GM18499 (cell line): ENCODE measurements at regions not wholly inside any gene's neighbourhood (a gene's known extent, or its start where the extent isn't known, plus 50 kb on each side); places are given as distances from the start of the nearest gene placed in this dataset.
"Not testable (repeated sequence)": the region's sequence is repeated elsewhere in the genome, so short reads cannot be mapped to it uniquely, and the experiment has no call there.

Experiments used
- ATAC-seq: cut with Tn5 transposase; IDR thresholded peaks from one replicate; pipeline ENCODE4 v1.9.1; 2021; ENCODE audit warnings: moderate number of reproducible peaks; ENCODE audit not compliant: insufficient read depth, unreplicated experiment

GRCh38 chr15:95196176-95196915, 965.0 kb downstream of the MCTP2 start:
- ATAC-seq, result no peak

GRCh38 chr15:95202569-95203349, 971.4 kb downstream of the MCTP2 start:
- ATAC-seq, result no peak

DNA sequence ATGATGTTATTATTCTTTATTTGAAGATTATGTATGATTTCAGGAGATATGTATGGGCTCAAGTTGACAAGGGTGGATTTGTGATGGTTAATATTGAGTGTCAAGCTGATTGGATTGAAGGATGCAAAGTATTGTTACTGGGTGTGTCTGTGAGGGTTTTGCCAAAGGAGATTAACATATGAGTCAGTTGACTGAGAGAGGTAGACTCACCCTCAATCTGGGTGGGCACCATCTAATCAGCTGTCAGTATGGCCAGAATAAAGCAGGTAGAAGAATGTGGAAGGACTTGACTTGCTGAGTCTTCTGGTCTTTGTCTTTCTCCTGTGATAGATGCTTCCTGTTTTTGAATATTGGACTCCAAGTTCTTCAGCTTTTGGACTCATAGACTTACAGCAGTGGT, 973.7 kb downstream of the MCTP2 start:
- ATAC-seq, result no peak

DNA sequence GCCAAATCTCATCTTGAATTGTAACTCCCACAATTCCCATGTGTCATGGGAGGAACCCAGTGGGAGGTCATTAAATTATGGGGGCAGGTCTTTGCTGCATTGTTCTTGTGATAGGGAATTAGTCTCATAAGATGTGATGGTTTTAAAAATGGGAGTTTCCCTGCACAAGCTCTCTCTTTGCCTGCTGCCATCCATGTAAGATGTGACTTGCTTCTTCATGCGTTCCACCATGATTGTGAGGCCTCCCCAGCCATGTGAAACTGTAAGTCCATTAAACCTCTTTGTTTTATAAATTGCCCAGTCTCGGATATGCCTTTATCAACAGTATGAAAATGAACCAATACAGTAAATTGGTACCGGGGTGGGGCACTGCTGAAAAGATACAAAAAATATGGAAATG, 974.5 kb downstream of the MCTP2 start:
- ATAC-seq, result not testable (repeated sequence)

GRCh38 chr15:95208071-95208470, 976.7 kb downstream of the MCTP2 start:
- no peak for ATAC-seq

GRCh38 chr15:95208988-95209387, 977.6 kb downstream of the MCTP2 start:
- no peak for ATAC-seq

DNA sequence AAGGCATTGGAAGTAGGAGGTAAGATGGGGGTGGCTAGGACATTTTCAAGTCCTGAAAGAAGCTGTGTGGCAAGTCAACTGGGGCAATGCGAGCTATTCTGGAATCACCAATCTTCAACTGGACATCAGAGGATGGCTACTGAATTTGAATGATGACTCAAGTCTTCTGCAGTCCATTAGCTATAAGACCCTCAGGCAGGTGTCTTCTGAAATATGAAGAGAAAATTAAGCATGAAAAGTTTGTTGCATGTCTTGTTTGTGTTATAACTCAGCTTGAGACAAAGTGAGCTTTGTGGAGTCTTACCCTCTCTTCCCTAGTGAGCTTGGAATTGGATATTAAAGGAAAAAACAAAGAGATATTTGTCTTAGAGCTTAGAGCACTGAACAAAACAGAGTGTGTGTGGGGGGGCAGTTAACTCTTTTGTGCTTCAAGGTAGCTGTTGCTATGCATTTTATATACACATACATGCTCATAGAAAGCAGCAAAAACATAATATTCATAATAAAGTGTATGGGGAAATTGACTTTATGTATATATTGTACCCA, 979.1 kb downstream of the MCTP2 start:
- no peak for ATAC-seq

DNA sequence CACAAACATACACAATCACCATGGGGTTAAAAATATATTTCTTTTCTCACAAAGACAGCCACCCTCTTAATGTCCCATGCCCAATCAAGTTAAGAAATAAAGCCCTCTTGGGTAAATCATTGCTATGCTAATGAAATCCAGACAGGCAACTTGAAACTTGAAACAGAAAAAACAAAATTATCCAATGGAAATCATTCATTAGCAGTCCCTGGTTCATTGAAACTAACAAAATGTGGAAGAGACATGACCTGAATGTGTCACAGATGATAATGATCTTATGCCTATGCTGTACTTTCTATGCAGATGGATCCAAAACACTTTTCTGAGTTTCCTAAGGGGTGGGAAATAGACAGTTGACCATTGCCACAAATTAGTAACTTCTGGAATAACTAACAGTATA, 983.7 kb downstream of the MCTP2 start:
- no peak for ATAC-seq

DNA sequence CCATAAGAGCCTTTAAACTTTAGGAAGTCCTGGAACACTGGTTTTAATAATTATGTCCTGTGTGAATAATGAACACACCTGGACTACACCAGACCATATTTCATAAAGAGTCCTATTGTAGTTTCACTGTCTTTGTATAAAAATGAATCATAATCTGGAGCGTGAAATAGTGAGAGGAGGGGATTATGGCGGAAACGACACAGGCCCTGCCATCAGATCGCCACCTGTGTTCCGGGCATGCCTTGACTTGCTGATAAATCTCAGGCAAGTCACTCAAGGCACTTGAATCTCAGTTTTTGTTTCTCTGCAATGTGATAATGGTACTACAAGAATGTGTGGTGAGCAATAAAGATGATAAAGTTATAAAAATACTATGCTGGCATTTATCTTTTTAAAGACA, 995.5 kb downstream of the MCTP2 start:
- no peak for ATAC-seq

DNA sequence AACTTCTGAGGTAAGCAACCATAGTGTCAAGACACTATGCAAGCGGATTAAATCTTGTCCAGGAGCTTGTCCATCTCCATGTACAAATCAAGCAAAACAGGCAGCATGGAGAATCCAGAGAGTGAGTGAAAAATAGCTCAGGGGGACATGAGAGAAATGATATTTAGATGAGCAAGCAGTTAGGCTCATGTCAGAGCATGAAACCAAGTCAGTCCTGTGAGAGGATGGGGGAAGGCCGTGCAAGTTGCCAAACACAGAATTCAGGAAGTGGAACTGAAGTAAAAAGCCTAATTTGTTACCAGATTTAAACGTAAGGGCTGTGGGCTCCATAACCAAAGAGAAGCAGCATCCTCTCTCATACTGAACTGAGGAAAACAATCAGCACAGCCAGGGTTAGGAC, 995.9 kb downstream of the MCTP2 start:
- ATAC-seq, result no peak

DNA sequence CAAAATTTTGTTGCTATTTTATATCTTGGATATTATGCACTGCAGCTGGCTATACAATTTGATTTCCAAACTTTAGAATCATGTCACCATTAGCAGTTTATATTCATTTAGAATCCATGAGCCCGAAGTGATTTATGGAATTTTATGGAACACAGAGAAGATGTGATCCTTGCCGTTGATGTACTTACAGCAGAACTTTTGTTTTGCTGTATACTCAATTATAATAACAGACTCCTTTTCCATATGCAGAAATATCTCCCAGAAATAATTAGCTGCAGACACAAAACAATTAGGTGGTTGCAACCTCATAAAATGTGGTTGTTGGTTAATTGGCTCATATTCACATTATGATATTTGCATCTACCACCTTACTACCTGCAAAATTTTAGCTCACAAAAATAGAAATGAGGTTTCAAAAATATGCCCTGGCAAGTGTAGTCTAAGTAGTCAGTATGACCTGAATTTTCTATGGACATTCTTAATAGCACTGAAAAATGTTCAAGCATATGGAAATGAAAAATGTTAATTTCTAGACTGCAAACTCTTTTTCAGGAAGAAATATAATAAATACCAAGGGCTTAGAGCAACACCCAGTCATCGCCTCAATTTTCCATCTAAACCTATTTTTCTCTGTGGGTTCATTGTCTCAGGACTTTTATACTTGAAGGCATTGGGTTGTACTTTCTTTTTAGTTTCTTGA, 997.6 kb downstream of the MCTP2 start:
- ATAC-seq, result no peak

GRCh38 chr15:95235033-95235432, 1003.7 kb downstream of the MCTP2 start:
- ATAC-seq, result no peak

DNA sequence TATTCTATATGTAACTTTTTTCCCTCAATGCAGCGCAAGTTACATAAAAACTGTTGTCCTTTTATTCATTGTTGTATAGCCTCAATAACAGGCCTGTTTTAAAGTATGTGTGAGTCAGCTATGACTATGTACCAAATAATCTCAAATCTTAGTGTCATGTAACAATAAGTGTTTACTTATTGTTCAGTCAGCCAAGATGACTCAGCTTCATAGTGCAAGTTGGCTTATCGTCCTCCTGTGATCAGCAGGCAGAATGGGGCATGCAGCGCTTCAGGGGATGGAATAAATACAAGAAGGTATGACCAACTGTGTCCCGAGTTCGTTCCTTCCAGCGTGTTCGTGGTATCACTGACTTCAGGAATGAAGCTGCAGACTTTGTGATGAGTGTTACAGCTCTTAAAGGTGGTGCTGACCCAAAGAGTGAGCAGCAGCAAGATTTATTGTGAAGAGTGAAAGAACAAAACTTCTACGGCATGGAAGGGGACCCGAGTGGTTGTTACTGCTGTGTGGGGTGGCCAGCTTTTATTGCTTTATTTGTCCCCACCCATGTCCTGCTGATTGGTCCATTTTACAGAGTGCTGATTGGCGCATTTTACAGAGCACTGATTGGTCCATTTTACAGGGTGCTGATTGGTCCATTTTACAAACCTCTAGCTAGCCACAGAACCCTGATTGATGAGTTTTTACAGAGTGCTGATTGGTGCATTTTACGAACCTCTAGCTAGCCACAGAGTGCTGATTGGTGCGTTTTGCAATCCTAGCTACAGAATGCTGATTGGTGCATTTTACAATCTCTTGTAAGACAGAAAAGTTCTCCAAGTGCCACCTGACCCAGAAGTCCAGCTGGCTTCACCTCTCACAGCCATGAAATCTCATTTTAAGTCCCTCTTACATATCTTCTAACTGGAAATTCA, 1016.0 kb downstream of the MCTP2 start:
- no peak for ATAC-seq

DNA sequence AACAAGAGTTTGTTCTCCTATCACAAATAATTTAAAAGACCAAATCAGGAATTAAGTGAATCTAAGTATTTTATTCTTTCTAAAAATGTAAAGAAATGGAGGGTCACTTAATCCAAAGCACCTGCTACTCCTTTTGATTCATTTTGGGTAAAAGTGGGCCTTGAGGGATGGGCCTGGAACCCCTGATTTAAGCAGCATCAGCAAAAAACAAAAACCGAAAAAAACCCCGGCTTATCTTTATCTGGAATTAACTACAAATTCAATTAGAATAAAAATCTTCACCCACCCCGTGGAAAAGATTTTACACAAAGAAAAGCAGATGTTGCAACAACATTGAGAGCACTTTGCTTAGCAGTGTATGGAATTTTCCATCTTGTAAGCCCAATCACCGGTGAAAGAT, 1018.2 kb downstream of the MCTP2 start:
- ATAC-seq, result no peak

DNA sequence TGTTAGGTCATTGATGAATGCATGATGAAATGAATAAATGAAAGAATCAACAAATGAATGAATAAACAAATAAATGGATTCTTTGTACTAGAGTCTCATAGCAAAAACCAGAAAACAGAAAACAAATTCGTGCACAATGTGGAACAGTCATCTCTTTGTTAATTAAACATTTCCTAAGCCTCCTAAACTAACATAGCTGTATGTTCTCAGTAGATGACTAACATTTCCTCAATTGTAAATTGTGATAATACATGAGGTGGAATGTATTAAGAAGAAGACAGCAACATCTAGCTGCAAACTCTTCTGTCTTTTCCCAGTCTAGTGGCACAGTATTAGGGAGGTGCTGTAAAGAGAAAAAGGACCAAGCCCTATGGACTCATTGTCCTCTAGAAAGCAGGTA, 1021.0 kb downstream of the MCTP2 start:
- no peak for ATAC-seq

DNA sequence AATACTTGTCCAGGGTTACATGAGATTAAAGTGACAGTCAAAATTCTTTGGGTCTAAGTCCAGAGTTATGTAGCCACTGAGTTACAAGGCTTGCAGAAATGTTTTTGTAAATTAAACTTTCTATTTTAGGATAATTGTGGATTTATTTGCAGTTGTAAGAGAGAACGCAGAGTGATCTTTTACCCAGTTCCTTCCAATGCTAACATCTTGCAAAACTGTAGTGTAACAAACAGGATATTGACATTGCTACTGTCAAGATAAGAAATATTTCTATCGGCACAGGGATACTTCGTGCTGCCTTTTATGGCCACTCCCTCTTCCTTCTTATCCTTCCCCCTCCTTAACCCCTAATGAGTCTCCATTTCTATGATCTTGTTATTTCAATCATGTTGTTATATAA, 1022.9 kb downstream of the MCTP2 start:
- ATAC-seq, result no peak

GRCh38 chr15:95259513-95259912, 1028.2 kb downstream of the MCTP2 start:
- no peak for ATAC-seq

GRCh38 chr15:95259965-95260364, 1028.6 kb downstream of the MCTP2 start:
- no peak for ATAC-seq

GRCh38 chr15:95260856-95261255, 1029.5 kb downstream of the MCTP2 start:
- no peak for ATAC-seq

DNA sequence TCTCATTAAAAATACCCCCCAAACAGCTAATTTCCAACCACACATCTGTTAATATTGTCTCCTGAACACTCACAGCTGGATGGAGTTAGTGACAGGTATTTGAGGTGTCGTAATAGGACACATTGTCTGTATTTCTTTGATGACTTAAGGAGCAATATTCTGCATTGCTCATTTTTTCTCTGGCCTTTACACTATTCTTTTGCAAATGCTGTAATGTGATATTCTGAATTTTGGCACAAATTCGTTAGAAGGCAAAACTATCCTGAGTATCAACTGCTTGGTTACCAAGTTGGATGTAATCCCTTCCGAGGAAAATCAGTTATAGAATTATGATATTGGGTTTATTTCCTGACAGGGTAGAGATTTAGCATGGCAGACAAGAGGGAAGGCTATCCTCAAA, 1030.2 kb downstream of the MCTP2 start:
- no peak for ATAC-seq
